Stimulated activated CD8-positive, alpha-beta memory T cell treated with anti-CD3 and anti-CD28 coated beads, Interleukin-4, amount 100 ng/mL, for 48 hours (primary cell): ENCODE measurements at regions not wholly inside any gene's neighbourhood (a gene's known extent, or its start where the extent isn't known, plus 50 kb on each side); places are given as distances from the start of the nearest gene placed in this dataset.
A peak's percentile ranks its signal among the peaks of the same experiment; 100 is the strongest.

Experiments used
- DNase-seq: peaks from one replicate; pipeline ENCODE4 v3.0.0-alpha.2; 2020

- DNase-seq: peak; percentile 59
Observed at GRCh38 chr6:170160031-170160627, 130.7 kb downstream of the DLL1 start.

DNA sequence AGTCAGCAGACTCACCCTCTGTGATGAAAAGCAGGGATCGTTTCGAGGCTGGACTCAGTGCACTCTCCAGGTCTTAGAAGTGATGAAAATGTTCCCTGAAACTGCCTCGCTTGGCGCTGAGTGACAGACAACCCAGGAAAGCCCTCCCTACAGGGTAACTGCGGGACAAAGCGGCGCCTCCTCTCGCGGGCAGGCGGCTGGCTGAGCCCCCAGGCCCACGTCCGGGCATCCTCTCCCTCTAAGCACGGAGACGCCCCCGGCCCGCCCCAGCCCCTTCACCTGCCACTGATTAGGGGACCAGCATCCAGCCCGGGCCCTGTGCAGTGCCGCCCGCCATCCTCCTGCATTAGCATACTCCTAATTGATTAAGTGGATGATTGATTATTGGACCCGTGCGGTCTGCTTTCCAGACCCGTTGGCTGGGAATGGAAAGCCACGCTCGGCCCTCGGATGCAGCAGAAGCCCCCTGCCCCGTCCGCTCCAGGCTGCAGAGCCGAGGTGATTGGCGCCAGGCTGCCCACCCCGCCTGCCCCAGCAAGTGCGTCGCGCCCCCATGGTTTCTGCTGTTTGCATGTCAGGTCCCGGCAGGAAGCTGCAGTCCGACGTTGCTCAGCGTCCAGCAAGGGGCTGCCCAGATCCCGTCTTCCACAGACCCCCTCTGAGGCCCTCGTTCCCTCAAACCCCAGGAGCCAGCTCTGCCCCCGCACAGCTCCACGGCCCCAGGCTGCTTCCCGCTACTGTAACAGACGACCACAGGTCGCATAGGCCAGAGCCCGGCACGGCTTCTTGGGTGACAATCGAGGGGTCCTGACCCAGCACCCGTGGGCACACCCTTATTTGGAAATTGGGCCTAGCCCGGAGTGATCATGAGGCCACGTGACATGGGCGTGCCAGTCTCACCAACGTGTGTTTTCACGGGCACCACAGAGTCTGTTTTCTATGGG lies 131.6 kb downstream of the DLL1 start:
- DNase-seq: no peak

- no peak for DNase-seq
Observed at GRCh38 chr6:170158296-170159021, 132.4 kb downstream of the DLL1 start.

GRCh38 chr6:170157567-170158218 lies 133.2 kb downstream of the DLL1 start:
- DNase-seq: no peak

- DNase-seq: no peak
Observed at GRCh38 chr6:170156448-170157375, 134.2 kb downstream of the DLL1 start.

GRCh38 chr6:170155464-170156196 lies 135.2 kb downstream of the DLL1 start:
- DNase-seq: no peak

DNA sequence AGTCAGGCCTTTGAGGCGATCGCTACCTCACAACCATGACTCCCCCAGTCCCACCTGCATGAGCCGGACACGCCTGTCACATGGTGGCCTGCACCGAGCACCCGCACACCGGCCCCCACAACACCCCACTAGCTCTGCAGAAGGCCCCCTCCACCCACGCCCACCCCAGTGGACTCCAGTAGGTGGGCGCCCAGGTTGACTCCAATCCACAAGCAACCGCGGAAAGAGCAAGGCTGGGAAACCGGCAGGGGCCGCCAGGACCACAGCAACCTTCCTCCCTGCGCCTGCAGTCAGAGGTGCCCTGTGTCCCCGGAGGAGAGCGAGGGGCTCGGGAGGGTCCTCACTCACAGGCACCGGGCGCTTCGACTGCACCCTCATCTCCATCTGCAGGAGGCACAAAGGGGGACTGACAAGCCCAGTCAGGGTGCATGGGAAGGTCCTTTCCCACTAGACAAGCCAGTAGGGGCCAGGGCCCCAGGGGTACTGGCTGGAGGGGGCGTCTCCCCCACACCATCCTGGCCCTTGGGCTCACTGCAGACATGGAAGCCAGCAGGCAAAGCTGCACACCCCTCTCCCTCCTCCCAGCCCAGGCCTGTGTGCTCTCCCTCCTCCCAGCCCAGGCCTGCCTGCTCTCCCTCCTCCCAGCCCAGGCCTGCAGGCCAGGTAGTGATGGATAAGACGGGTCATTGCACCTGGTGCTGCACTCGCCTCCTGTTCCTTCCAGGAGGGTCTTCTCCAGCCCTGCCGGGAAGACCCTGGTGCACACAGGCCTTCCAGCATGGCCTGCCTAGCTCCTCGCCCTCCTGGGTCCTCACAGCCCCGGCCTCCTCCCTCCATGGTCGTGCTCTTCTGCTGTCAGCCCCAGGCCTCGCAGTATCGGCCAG lies 137.2 kb downstream of the DLL1 start:
- no peak for DNase-seq

DNA sequence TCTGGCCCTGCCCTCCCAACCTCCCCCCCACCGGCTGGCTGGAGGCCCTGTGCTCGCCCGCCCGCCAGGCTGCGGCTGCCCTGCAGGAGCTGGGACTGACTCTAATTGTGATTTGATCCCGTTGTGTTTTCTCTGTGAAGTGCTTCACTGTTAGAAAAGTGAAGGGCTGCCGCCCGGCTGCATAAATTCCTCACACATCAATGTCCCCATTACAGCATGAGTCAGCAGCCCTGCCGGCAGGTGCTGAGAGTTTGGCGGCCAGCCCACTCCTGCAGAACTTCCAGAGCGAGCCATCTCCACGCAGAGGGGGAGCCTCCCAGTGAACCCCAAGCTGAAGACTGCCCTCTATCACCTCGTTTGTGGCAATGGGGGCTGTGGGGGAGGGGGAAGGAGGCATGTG lies 137.9 kb downstream of the DLL1 start:
- peak; percentile 44 for DNase-seq

DNA sequence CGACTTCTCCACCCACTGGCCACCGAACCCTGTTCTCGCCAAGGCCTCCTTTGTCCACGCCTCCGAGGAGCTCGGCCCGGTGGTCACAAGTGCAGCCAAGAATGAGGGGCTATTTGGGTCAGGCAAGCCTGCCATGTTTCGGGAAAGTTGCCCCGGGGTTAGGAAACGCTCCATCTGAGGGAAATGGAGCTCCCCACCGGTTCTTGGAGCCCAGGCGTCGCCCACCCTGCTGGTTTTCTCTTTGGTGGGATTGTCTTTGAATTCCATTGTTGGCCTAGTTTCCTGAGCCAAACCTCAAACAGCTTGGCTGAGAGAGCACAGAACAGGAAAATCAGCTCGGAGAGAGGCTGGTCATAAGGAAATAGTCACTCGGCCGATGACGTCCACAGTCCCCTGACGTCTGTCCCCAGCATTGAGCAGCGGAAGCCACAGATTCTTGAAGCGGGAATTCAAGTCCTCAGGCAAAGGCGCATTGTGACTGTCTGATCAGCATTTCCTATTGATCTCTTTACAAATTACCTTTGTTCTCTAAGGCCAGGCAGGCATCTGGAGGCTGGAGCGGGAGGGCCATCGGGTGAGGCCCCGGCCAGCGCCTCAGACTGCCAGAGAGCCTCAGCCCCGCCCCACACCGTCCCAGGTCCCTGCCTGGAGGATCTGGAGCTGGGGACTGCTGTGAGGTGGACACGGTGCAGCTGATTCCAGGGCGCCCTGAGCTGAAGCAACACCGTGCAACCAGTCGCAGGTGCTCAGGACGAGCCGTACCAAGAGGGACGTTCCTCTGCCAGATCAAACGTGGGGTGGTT lies 138.6 kb downstream of the DLL1 start:
- no peak for DNase-seq

- no peak for DNase-seq
Observed at GRCh38 chr6:170151804-170152123, 139.1 kb downstream of the DLL1 start.

- no peak for DNase-seq
Observed at GRCh38 chr6:170151321-170151771, 139.5 kb downstream of the DLL1 start.

DNA sequence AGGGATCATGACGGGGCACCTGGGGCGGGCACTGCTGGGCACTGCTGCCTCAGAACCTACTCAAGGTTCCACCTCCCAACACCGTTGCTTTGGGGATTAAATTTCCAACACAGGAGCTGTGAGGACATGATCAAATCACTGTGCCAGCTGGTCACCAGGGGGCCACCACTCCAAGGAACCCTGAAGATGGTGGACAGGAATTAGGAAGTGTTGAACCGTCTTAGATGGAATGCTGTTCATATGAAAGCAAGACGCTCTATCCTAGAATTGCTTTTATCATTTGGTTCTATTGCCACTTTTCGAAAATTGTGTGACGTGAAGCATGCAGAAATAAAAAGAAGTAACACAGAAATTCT lies 140.3 kb downstream of the DLL1 start:
- no peak for DNase-seq

- DNase-seq: no peak
Observed at GRCh38 chr6:170149681-170150589, 140.9 kb downstream of the DLL1 start.

DNA sequence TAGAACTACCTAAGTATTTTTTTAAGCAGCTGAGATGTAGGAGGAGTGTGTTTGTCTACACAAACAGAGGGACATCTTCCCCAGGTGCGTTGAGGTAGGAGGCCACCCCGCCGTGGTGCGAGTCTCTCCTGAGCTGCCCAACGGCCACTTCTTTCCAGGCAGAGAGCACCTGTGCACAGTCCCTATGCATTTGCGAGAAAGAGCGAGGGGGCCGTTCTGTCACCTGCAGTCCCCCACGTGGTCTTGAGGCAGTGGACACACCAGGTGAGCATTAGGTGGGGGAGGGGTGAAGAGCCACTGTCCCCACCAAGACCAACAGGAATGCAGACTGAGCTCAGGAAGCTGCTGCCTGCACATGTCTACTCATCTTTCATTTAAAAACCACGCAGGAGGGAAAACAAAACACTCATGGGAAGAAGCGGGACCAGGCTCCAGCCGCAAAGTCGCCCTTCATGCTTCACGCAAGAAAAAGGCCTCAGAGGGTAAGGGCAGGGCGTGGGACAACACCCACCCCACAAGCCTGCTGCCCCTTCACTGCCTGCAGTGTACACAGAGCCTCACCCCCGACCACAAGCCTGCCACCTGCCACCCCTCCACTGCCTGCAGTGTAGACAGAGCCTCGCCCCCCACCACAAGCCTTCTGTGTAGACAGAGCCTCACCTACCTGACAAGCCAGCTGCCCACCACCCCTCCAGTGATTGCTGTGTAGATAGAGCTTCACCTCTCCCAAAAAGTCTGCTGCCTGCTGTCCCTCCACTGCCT lies 142.0 kb downstream of the DLL1 start:
- no peak for DNase-seq

GRCh38 chr6:170147832-170148708 lies 142.8 kb downstream of the DLL1 start:
- DNase-seq: peak; percentile 80

- DNase-seq: no peak
Observed at GRCh38 chr6:170147056-170147787, 143.7 kb downstream of the DLL1 start.
